Chondrocyte (in vitro differentiated cells): ENCODE measurements at regions not wholly inside any gene's neighbourhood (a gene's known extent, or its start where the extent isn't known, plus 50 kb on each side); places are given as distances from the start of the nearest gene placed in this dataset.

Experiments used
- DNase-seq: peaks from one replicate; pipeline ENCODE4 v3.0.0; 2021; ENCODE audit warnings: mixed read lengths, low spot score
- H3K27ac Mint-ChIP-seq: one replicate; pipeline ENCODE4 v1.8.0; 2021; ENCODE audit warnings: mild to moderate bottlenecking, moderate library complexity, mixed read lengths; ENCODE audit not compliant: unreplicated experiment
- H3K27me3 Mint-ChIP-seq: 2 replicates; pipeline ENCODE4 v1.8.0; 2021; ENCODE audit warnings: low read depth, mixed read lengths
- H3K36me3 Mint-ChIP-seq: 2 replicates; pipeline ENCODE4 v1.8.0; 2021; ENCODE audit warnings: low read depth, mixed read lengths
- H3K4me1 Mint-ChIP-seq: 2 replicates; pipeline ENCODE4 v1.8.0; 2021; ENCODE audit warnings: low read depth, mild to moderate bottlenecking, mixed read lengths
- H3K4me3 Mint-ChIP-seq: one replicate; pipeline ENCODE4 v1.8.0; 2021; ENCODE audit warnings: mild to moderate bottlenecking, moderate library complexity, mixed read lengths; ENCODE audit not compliant: unreplicated experiment
- H3K9me3 Mint-ChIP-seq: 2 replicates; pipeline ENCODE4 v1.8.0; 2021; ENCODE audit warnings: low read depth, mixed read lengths
- CTCF ChIP-seq: fragments of 200-600 bp; sonication (generic); IDR thresholded peaks from 2 replicates; pipeline ENCODE4 v1.5.0; 2021; ENCODE audit warnings: antibody characterized with exemption, mild to moderate bottlenecking, moderate library complexity

- Mint-ChIP-seq H3K4me1 (peaks cover 16% of the 10 kb centered on the region), H3K4me3 (no peak overlapping the region), H3K9me3 (peaks cover 11% of the 10 kb centered on the region), H3K27ac (no peak overlapping the region), H3K27me3 (no peaks in the 10 kb centered on the region), H3K36me3 (no peaks in the 10 kb centered on the region)
- DNase-seq: no peak
- TF ChIP-seq CTCF: no peak
Measured at GRCh38 chrX:69021141-69021960, 143.9 kb downstream of the PJA1 start.

- H3K36me3 Mint-ChIP-seq: no peaks in the 10 kb centered on the region
- H3K27ac Mint-ChIP-seq: no peak overlapping the region
- TF ChIP-seq CTCF: no peak
- H3K27me3 Mint-ChIP-seq: no peaks in the 10 kb centered on the region
- H3K9me3 Mint-ChIP-seq: peaks cover 3% of the 10 kb centered on the region
- H3K4me3 Mint-ChIP-seq: no peak overlapping the region
- H3K4me1 Mint-ChIP-seq: peaks cover 10% of the 10 kb centered on the region
- DNase-seq: no peak
Measured at GRCh38 chrX:69020316-69020715, 144.9 kb downstream of the PJA1 start.

- H3K36me3 Mint-ChIP-seq: no peaks in the 10 kb centered on the region
- no peak for DNase-seq
- H3K4me1 Mint-ChIP-seq: peaks cover under 1% of the 10 kb centered on the region
- H3K4me3 Mint-ChIP-seq: no peak overlapping the region
- H3K9me3 Mint-ChIP-seq: peaks cover 3% of the 10 kb centered on the region
- no peak for TF ChIP-seq CTCF
- H3K27ac Mint-ChIP-seq: no peak overlapping the region
- no peaks in the 10 kb centered on the region for H3K27me3 Mint-ChIP-seq
Measured at GRCh38 chrX:69019073-69019890, 146.0 kb downstream of the PJA1 start.

- Mint-ChIP-seq H3K9me3 (peaks cover 3% of the 10 kb centered on the region), H3K4me3 (no peak overlapping the region), H3K4me1 (no peaks in the 10 kb centered on the region), H3K27me3 (no peaks in the 10 kb centered on the region), H3K27ac (no peak overlapping the region), H3K36me3 (no peaks in the 10 kb centered on the region)
- TF ChIP-seq CTCF: no peak
- DNase-seq: no peak
Measured at GRCh38 chrX:69018416-69019072, 146.7 kb downstream of the PJA1 start.

- Mint-ChIP-seq H3K36me3 (no peaks in the 10 kb centered on the region), H3K4me1 (no peaks in the 10 kb centered on the region), H3K27ac (no peak overlapping the region), H3K9me3 (peaks cover 10% of the 10 kb centered on the region), H3K4me3 (no peak overlapping the region), H3K27me3 (no peaks in the 10 kb centered on the region)
- no peak for TF ChIP-seq CTCF
- no peak for DNase-seq
Measured at GRCh38 chrX:69016293-69016941, 148.8 kb downstream of the PJA1 start.
